Muscle layer of colon (tissue), 2 donors: ENCODE measurements at regions not wholly inside any gene's neighbourhood (a gene's known extent, or its start where the extent isn't known, plus 50 kb on each side); places are given as distances from the start of the nearest gene placed in this dataset.

Source experiments
- H3K27ac ChIP-seq: one replicate; pipeline ENCODE4 v1.7.0; 2013; ENCODE audit warnings: low read depth, mild to moderate bottlenecking, low read length, moderate library complexity
- H3K27me3 ChIP-seq, 2 donors: one replicate each; pipeline ENCODE4 v1.7.0; 2013; ENCODE audit warnings: low read length in 2 of 2, mild to moderate bottlenecking in 2 of 2; ENCODE audit not compliant: insufficient read depth in 2 of 2, control insufficient read depth in 1 of 2
- H3K36me3 ChIP-seq: one replicate; pipeline ENCODE4 v1.7.0; 2013; ENCODE audit warnings: mild to moderate bottlenecking, low read length; ENCODE audit not compliant: insufficient read depth
- H3K4me1 ChIP-seq: one replicate; pipeline ENCODE4 v1.7.0; 2013; ENCODE audit warnings: mild to moderate bottlenecking, low read length; ENCODE audit not compliant: insufficient read depth
- H3K4me3 ChIP-seq, 2 donors: one replicate each; pipeline ENCODE4 v1.7.0; 2013; ENCODE audit warnings: low read length in 2 of 2, low read depth in 1 of 2, mild to moderate bottlenecking in 1 of 2, moderate library complexity in 1 of 2
- H3K9ac ChIP-seq: one replicate; pipeline ENCODE4 v1.7.0; 2013; ENCODE audit warnings: low read length
- H3K9me3 ChIP-seq: one replicate; pipeline ENCODE4 v1.7.0; 2013; ENCODE audit warnings: mild to moderate bottlenecking, low read length
- donor health status: abdominal sarcoma.
- donor health status: Adenocarcinoma of cecum.

DNA sequence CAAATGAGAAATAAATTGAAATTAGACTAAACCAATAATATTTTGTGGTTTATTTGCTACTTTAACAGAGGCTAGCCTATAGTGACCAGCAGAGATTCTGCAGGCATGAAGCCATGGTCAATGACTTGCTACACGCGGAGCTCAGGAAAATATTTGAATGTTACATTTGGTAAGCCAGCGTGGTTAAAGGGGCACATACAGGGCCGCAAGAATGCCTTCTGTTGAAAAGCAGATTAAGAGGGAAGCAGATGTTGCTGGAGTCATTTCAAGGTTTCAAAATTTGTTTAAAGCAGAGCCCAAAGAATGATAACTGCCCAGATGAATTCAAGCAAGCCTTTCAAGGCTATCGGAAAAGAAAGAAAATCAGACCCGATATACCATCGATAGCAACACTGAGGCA is 294.3 kb upstream of the MAN1A1 start:
- no peaks in the 10 kb centered on the region for H3K4me1 ChIP-seq
- no peaks in the 10 kb centered on the region for H3K9me3 ChIP-seq
- no peak overlapping the region for H3K4me3 ChIP-seq

DNA sequence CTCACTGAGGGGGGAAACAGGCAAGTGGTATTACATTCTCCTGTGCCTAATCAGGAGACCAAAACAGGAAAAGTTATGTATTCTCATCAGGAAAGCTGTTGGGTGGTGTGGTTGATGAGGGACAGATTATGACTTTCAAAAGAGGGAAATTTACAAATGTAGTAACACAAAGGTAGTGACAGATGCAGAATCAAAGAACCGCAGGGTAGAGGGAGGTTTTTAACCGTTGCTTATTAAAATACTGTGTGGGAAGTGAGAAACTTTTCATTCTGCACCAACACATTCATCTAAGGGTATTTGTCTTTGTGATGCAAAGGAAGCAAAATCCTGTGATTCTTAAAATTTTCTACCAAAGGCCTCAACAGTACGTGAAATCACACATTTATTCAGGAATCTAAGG is 288.2 kb upstream of the MAN1A1 start:
- Histone ChIP-seq H3K4me3 (no peak overlapping the region), H3K4me1 (no peaks in the 10 kb centered on the region), H3K9ac (no peak overlapping the region), H3K27me3 (no peaks in the 10 kb centered on the region), H3K36me3 (no peaks in the 10 kb centered on the region), H3K27ac (no peak overlapping the region), H3K9me3 (no peaks in the 10 kb centered on the region)

More for the DNA sequence above, 294.3 kb upstream of the MAN1A1 start:
- Histone ChIP-seq H3K9ac (no peak overlapping the region), H3K27me3 (no peaks in the 10 kb centered on the region), H3K36me3 (no peaks in the 10 kb centered on the region), H3K27ac (no peak overlapping the region)

DNA sequence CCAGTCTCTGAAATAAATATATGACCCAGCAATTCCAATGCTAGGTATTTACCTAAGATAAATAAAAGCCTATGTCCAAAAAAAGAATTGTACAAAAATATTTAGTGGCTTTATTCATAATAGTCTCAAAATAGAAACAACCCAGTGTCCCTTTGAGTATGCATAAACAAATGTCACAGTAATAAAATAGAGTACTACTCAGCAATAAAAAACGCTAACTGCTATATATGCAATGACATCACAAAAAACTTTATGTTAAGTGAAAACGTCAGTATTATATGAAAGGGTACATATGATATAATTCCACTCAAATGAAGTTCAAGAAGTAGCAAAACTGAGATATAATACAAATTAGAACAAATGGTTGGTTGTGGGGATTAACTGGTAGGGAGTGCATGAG is 286.5 kb upstream of the MAN1A1 start:
- H3K27me3 ChIP-seq = no peaks in the 10 kb centered on the region
- H3K36me3 ChIP-seq = no peaks in the 10 kb centered on the region
- H3K4me3 ChIP-seq = no peak overlapping the region
- H3K9me3 ChIP-seq = no peaks in the 10 kb centered on the region
- H3K27ac ChIP-seq = no peak overlapping the region
- no peak overlapping the region for H3K9ac ChIP-seq
- H3K4me1 ChIP-seq = no peaks in the 10 kb centered on the region

DNA sequence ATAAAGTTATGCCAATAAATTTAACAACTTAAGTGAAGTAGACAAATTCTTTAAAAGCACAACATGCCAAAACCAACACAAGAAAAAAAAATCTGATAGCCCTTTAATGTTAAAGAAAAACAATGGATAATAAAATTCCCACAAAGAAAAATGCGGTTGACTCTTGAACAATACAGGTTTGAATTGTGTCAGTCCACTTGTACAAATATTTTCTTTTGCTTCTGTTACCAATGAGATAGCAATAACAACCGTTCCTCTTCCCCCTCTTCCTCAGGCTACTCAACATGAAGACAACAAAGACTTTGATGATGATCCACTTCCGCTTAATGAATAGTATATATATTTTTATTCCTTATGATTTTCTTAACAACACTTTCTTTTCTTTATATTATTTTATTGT is 283.9 kb upstream of the MAN1A1 start:
- Histone ChIP-seq H3K36me3 (no peaks in the 10 kb centered on the region), H3K27ac (no peak overlapping the region), H3K4me3 (no peak overlapping the region), H3K4me1 (no peaks in the 10 kb centered on the region), H3K9ac (no peak overlapping the region), H3K27me3 (no peaks in the 10 kb centered on the region), H3K9me3 (no peaks in the 10 kb centered on the region)

DNA sequence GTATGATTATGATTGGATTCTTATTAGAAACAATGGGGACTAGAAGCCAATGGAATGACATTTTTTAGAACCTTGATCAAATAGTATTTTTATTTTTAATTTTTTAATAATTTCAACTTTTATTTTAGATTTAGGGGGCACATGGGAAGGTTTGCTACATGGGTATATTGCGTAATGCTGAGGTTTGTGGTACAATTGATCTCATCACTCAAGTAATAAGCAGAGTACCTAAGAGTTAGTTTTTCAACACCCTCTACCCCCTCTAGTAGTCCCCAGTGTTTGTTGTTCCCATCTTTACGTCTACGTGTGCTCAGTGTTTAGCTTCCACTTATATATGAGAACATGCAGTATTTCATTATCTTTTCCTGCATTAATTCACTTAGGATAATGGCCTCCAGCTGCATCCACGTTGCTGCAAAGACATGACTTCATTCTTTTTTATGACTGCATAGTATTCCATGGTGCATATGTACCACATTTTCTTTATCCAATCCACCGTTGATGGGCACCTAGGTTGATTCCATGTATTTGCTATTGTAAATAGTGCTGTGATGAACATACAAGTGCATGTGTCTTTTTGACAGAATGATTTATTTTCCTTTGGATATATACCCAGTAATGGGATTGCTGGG is 281.1 kb upstream of the MAN1A1 start:
- Histone ChIP-seq H3K4me1 (no peaks in the 10 kb centered on the region), H3K27ac (no peak overlapping the region), H3K9me3 (no peaks in the 10 kb centered on the region), H3K36me3 (no peaks in the 10 kb centered on the region), H3K9ac (no peak overlapping the region), H3K27me3 (no peaks in the 10 kb centered on the region), H3K4me3 (no peak overlapping the region)

DNA sequence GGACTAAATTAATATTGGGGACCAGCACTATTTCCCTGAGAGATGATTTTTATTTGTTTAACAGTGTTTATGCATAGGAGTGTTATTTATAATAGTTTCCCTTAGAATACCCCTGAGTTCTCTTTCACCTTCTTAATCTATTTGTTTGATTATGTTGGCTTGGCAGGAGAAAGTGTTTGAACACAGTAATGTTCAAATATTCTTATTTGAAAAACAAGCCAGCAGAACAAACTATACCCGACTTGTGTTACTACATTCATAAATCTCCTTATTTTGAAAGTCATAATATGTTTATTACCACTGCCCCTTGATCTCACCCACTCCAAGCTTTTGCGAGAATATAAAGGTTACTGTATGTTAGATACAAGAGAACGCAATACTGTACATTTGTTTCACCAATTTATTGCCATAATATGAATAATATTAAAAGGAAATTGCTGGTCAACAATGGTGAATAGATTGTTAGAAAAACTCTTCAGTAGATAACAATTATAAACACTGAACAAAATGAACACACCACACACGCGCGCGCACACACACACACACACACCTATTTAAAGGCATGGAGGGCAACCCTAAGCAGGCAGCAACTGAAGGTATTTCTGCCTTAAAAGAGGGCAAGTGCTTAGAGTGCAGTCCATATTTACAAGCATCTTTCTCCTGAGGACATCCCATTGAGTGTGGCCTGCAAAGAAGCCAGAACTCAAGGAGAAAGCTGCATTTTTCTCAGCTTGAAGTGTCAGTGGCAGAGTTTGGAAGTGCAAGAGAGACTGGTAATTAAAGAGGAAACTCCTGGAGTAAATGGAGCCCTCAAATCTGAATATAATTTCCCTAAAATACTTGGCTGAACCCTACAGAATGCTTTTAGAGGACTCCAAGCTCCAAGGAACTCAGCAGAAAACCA is 279.4 kb upstream of the MAN1A1 start:
- H3K9ac ChIP-seq = no peak overlapping the region
- no peak overlapping the region for H3K4me3 ChIP-seq
- H3K27me3 ChIP-seq = no peaks in the 10 kb centered on the region
- no peak overlapping the region for H3K27ac ChIP-seq
- no peaks in the 10 kb centered on the region for H3K36me3 ChIP-seq
- H3K4me1 ChIP-seq = no peaks in the 10 kb centered on the region
- H3K9me3 ChIP-seq = no peaks in the 10 kb centered on the region

DNA sequence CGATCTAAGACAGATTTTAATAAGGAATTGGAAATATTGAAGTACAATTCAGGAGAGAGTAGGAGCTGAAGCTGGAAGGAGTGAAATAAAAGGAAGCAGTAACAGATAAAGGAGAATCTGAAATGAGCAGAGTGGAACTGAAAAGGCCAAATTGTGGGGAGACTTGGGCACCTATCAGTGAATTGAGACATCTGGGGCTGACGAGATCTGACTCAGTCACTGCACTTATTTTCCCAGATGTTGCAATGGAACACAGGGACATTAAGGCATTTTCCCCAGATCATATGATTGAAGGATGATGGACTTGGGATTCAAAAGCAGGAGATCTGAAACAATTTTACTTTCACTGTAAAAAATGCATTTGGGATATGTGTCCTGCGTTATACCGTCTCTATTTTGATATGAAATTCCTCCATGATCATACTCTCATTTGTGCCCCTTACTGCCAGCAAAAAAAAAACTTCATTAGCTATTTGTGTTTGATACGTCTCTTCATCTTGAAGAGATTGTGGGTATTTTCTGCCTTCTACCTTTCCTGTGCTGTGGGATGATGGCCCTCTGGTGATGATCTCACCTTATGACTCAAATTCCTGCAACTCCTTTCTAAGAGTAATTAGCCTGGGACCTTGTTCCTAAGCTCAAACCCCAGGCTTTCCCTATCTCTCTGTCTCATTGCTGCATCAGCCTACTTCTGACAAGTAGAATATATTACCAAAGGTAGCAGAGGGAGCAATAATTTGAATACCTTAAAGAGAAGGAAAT is 278.5 kb upstream of the MAN1A1 start:
- H3K9me3 ChIP-seq = no peaks in the 10 kb centered on the region
- H3K27me3 ChIP-seq = no peaks in the 10 kb centered on the region
- no peak overlapping the region for H3K9ac ChIP-seq
- H3K36me3 ChIP-seq = no peaks in the 10 kb centered on the region
- H3K4me3 ChIP-seq = no peak overlapping the region
- no peaks in the 10 kb centered on the region for H3K4me1 ChIP-seq
- H3K27ac ChIP-seq = no peak overlapping the region

DNA sequence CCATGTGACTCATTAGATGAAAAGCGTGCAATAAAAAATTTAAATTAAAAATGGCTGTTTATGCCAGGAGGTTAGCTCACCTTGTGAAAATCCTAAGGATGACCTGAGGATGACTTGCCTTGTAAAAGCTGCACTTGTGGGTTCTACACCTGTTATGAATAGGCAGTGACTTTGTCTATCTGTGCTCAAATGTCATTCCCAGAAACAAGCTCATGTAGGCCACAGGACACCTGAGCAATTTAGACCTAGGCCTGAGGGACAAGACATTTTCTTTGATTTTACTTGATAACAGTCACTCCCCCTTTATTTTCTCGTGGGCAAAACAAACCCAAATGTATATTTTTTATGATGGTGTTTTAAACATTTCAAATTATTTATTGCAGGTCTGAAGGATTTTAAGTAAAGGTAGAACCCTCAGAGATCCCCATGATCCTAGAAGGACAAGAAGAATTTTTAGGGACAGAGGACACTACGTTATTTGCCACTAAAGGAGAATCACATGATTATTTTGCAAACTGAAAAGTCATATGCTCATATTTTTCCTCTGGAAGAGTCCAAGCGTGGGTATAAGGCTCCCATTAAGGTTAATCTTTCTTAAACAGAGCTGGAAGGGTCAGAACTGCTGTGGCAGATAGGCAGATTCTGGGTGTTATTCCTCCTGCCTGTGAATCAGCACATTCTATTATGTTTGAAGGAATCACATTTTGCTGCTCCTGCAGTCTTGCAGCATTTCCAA is 277.5 kb upstream of the MAN1A1 start:
- Histone ChIP-seq H3K36me3 (no peaks in the 10 kb centered on the region), H3K9ac (no peak overlapping the region), H3K27me3 (no peaks in the 10 kb centered on the region), H3K4me3 (no peak overlapping the region), H3K9me3 (no peaks in the 10 kb centered on the region), H3K4me1 (no peaks in the 10 kb centered on the region), H3K27ac (no peak overlapping the region)

DNA sequence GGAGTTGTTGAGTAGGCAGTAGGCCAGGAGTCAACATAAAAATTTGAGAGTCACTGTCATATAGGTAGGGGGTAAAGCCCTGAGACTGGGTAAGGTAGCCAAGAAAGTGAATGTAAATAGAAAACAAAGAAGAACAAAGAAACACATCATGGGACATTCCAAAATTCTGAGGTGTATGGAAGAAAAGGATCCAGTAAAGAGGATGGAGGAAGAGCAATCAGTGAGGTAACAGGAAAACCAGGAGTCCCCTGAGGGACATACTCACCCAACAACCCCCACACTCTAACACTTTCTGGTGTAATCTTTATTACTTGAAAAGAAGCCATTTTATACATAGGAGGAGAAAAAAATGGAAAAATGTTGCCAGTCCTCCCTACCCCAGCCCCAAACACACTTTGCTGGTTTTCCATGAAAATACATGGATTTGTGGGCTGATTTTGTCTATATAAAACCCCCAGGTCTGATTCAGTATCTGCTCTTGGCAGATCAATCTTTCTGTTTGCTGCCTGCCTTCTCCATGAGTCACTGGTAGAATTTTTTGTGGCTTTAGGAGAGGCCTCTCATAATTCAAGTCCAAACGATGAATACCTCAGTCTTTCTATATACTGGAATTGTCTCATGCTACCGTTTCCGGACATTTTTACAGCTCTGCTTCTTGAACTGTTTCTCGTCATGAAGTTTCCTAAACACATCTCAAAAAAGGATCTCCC is 271.4 kb upstream of the MAN1A1 start:
- Histone ChIP-seq H3K36me3 (no peaks in the 10 kb centered on the region), H3K27me3 (no peaks in the 10 kb centered on the region), H3K9me3 (no peaks in the 10 kb centered on the region), H3K4me1 (peaks cover 5% of the 10 kb centered on the region), H3K27ac (no peak overlapping the region), H3K9ac (no peak overlapping the region), H3K4me3 (no peak overlapping the region)

DNA sequence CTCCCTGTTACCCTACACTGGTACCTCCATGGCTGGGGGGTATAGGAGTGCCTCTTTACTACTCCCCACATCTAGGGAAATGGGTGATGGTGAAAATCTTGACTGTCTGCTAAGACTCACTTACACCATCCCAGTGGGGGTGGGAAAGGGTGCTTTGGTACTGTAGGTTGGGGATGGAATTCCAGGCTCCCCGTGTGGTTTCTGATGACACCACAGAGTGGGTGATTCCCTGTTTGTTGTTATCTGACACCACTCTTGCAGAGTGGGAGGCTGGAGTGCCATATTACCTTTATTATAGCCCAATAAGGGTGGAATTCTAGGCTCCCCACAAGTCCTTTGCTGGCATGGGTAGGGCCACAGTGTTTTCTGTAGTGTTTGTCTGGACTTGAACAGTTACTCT is 264.6 kb upstream of the MAN1A1 start:
- Histone ChIP-seq H3K36me3 (no peaks in the 10 kb centered on the region), H3K9ac (no peak overlapping the region)

More for the DNA sequence above, 264.6 kb upstream of the MAN1A1 start:
- no peak overlapping the region for H3K27ac ChIP-seq
- H3K27me3 ChIP-seq = no peaks in the 10 kb centered on the region
- H3K4me3 ChIP-seq = no peak overlapping the region
- no peaks in the 10 kb centered on the region for H3K9me3 ChIP-seq
- peaks cover 5% of the 10 kb centered on the region for H3K4me1 ChIP-seq
